Gastrocnemius medialis (tissue), 4 donors: ENCODE measurements at regions not wholly inside any gene's neighbourhood (a gene's known extent, or its start where the extent isn't known, plus 50 kb on each side); places are given as distances from the start of the nearest gene placed in this dataset.

Experiments used
- CTCF ChIP-seq, 5 experiments: fragments of 450-650 bp in 3 of 5; fragments of 200-600 bp in 2 of 5; sonication (generic) in 2 of 5; IDR thresholded peaks in 4 of 5; conservative IDR thresholded peaks in 1 of 5; 1 replicate in 4 of 5; 2 replicates in 1 of 5; pipeline ENCODE4 v1.5.1; 2016 to 2019; ENCODE audit warnings: antibody characterized with exemption in 5 of 5, mild to moderate bottlenecking in 3 of 5, moderate library complexity in 3 of 5
- POLR2A ChIP-seq, 2 donors: fragments of 450-650 bp; IDR thresholded peaks; one replicate each; pipeline ENCODE4 v1.6.1; 2017; ENCODE audit warnings: antibody characterized with exemption in 2 of 2, mild to moderate bottlenecking in 2 of 2, moderate library complexity in 2 of 2

GRCh38 chr2:147595200-147595599, 249.6 kb upstream of the ACVR2A start:
- TF ChIP-seq POLR2A (IDR thresholded peaks at IDR 0.05) (no peak), CTCF (IDR thresholded peaks at IDR 0.05 in 4 of 5, conservative IDR thresholded peaks at IDR 0.05 in 1 of 5) (no peak)
